ENCODE measurements at regions not wholly inside any gene's neighbourhood (a gene's known extent, or its start where the extent isn't known, plus 50 kb on each side); places are given as distances from the start of the nearest gene placed in this dataset.

GRCh38 chr2:216959433-216959832, 99.6 kb upstream of the TNP1 start:
- TF ChIP-seq, protein P1, sequence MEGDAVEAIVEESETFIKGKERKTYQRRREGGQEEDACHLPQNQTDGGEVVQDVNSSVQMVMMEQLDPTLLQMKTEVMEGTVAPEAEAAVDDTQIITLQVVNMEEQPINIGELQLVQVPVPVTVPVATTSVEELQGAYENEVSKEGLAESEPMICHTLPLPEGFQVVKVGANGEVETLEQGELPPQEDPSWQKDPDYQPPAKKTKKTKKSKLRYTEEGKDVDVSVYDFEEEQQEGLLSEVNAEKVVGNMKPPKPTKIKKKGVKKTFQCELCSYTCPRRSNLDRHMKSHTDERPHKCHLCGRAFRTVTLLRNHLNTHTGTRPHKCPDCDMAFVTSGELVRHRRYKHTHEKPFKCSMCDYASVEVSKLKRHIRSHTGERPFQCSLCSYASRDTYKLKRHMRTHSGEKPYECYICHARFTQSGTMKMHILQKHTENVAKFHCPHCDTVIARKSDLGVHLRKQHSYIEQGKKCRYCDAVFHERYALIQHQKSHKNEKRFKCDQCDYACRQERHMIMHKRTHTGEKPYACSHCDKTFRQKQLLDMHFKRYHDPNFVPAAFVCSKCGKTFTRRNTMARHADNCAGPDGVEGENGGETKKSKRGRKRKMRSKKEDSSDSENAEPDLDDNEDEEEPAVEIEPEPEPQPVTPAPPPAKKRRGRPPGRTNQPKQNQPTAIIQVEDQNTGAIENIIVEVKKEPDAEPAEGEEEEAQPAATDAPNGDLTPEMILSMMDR (IDR thresholded peaks at IDR 0.05) = no peak
- TF ChIP-seq, protein P2, sequence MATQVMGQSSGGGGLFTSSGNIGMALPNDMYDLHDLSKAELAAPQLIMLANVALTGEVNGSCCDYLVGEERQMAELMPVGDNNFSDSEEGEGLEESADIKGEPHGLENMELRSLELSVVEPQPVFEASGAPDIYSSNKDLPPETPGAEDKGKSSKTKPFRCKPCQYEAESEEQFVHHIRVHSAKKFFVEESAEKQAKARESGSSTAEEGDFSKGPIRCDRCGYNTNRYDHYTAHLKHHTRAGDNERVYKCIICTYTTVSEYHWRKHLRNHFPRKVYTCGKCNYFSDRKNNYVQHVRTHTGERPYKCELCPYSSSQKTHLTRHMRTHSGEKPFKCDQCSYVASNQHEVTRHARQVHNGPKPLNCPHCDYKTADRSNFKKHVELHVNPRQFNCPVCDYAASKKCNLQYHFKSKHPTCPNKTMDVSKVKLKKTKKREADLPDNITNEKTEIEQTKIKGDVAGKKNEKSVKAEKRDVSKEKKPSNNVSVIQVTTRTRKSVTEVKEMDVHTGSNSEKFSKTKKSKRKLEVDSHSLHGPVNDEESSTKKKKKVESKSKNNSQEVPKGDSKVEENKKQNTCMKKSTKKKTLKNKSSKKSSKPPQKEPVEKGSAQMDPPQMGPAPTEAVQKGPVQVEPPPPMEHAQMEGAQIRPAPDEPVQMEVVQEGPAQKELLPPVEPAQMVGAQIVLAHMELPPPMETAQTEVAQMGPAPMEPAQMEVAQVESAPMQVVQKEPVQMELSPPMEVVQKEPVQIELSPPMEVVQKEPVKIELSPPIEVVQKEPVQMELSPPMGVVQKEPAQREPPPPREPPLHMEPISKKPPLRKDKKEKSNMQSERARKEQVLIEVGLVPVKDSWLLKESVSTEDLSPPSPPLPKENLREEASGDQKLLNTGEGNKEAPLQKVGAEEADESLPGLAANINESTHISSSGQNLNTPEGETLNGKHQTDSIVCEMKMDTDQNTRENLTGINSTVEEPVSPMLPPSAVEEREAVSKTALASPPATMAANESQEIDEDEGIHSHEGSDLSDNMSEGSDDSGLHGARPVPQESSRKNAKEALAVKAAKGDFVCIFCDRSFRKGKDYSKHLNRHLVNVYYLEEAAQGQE (IDR thresholded peaks at IDR 0.05; ENCODE audit: insufficient read depth in 1 of 2, low read depth in 2 of 2, low read length in 1 of 2) = no peak
- TF ChIP-seq POLR2AphosphoS5 (IDR thresholded peaks at IDR 0.05; ENCODE audit: low read depth, low read length) (no peak), SIN3A (IDR thresholded peaks at IDR 0.05; ENCODE audit: borderline replicate concordance, insufficient read depth, low read depth, low read length) (no peak), TCF7L2 (IDR thresholded peaks at IDR 0.05; ENCODE audit: low read depth, low read length) (no peak)

Data from Panc1 (cell line).